Hematopoietic multipotent progenitor cell treated with erythropoietin and hydrocortisone succinate and interleukin-3 and kit ligand, for 17 days (in vitro differentiated cells): ENCODE measurements at regions not wholly inside any gene's neighbourhood (a gene's known extent, or its start where the extent isn't known, plus 50 kb on each side); places are given as distances from the start of the nearest gene placed in this dataset.
"Not testable (repeated sequence)": the region's sequence is repeated elsewhere in the genome, so short reads cannot be mapped to it uniquely, and the experiment has no call there.

Source experiments
- DNase-seq: peaks from one replicate; pipeline ENCODE4 v3.0.0-alpha.2; 2015; ENCODE audit warnings: low spot score

GRCh38 chr9:28120184-28120583 is 546.9 kb upstream of the C9orf72 start:
- DNase-seq = no peak

DNA sequence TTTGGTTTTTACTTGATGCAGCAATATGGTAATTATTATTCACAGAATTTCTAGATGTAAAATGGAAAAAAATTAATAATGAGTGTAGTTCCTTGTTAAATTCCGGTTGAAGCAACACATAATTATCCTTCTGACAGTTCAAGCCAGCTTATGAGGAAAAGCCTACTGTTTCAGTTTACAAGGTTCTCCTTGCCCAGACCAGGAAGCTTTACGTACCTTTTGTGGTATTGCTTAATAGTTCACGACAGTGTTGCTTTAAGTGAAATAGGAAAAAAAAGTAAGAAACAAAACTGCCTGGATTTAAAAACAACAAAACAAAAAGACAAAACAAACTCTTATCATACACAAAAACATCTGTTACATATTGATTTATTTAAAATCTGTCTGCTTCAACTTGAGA is 547.3 kb upstream of the C9orf72 start:
- DNase-seq = no peak

DNA sequence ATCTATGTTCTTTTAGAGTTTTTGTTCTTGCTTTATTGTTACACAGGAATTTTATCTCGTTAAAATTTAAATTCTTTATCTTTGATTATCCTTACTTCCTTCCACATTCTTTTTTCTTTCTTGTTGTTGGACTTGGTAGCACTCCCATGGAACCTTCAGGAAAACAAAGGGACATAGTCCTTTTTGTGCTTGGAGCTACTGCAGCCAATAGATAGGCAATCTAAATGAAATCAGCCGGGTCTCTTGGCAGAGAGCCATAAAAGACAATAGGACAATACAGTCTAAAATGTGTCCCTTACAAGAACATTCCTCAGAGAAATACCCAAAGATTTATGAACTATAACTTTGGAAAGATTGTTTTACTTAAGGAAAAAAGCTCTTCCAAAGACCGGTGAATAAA is 548.1 kb upstream of the C9orf72 start:
- DNase-seq = no peak

GRCh38 chr9:28124917-28125316 is 551.6 kb upstream of the C9orf72 start:
- DNase-seq = no peak

DNA sequence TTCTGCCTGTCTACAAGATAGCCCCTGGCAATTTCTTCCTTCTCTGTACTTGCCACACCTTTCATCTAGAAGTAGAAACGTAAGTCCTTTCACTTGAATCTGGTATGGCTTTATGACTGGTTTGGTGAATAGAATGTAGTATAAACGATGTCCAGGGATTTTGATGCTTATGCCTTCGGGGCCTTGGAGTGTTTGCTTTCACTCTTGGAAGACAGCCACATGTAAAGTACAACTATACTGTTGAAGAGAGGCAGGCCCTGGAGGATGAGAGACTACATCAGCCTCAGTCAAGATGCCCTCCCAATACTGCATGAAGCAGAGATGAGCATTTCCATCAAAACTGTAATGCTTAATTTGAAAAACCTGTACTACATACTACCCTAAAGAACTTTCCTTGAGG is 553.8 kb upstream of the C9orf72 start:
- no peak for DNase-seq

DNA sequence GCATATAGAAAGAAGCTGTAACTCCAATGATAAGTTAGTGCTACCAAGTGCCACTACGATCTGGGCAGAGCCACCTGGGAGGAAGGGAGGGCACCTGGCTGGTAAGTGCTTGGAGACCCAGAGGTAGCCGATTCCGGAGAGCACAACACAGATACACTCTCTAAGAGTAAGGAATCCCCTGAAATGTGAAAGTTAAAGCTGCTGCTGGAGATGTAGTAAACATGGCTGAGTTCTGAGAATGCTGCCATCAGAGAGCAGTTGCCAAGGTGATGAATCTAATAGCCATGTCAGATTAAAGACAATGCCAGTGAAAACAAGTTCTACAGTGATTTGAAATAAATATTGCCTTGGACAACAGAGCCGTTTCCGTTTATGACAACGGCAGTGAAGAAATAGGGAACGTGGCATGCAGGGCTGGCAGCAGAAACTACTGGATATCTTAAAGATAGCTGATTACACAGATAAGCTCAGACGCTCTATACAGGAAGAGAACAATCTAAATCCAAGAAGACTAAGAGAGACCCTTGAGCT is 561.2 kb upstream of the C9orf72 start:
- DNase-seq = no peak

GRCh38 chr9:28135549-28135948 is 562.3 kb upstream of the C9orf72 start:
- no peak for DNase-seq

DNA sequence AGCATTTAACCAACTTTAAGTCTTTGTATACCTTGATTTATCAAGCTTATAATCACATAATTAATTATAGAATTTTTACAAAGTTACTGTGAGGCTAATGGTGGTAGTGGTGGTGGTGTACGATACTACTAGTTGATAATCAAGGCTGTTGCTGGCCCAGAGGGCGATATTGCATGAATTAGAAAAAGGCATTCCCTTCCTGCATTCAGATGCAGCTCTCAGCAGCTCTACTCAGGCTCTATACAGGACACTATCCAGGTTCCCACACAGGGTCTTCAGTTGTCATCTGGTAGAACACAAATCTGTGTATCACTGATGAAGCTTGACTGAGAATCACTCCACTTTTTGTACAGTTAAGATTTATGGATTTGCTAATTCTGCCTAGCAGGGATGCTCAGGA is 562.8 kb upstream of the C9orf72 start:
- DNase-seq = no peak

DNA sequence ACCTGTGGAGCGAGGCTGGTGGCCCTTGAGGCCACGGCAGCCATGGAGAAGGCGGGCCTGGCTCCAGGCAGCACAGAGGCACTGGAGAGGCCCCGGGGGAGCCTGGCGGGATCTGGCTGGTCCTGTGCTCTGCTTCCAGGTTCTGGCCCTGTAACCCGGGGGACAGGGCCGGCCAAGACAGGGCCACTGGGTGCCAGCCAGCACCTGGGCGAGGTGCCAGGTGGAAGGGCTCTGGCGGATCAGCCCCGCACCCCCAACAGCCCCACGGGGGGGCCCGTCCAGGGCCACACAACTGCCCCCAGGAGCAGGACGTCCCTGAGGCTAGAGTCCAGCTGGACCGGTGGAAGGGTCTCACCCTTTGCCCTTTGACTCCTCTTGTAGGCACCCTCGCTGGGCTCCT is 574.1 kb upstream of the C9orf72 start:
- DNase-seq = not testable (repeated sequence)

- DNase-seq = not testable (repeated sequence)
These were observed 574.8 kb upstream of the C9orf72 start for GRCh38 chr9:28147923-28148597.

DNA sequence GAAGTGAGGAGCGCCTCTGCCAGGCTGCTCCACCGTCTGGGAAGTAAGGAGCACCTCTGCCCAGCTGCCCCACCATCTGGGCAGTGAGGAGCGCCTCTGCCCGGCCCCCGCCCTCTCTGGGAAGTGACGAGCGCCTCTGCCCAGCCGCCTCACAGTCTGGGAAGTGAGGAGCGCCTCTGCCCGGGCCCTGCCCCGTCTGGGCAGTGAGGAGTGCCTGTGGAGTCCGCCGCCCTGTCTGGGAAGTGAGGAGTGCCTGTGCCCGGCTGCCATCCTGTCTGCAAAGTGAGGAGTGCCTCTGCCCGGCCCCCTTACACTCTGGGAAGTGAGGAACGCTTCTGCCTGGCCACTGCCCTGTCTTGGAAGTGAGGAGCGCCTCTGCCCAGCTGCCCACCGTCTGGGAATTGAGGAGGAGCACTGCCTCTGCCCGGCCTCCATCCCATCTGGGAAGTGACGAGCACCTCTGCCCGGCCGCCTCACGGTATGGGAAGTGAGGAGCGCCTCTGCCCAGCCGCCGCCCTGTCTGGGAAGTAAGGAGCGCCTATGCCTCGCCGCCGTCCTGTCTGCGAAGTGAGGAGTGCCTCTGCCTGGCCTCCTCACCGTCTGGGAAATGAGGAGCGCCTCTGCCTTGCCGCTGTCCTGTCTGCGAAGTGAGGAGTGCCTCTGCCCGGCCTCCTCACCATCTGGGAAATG is 576.2 kb upstream of the C9orf72 start:
- not testable (repeated sequence) for DNase-seq

GRCh38 chr9:28155067-28155466 is 581.8 kb upstream of the C9orf72 start:
- no peak for DNase-seq

GRCh38 chr9:28155671-28156070 is 582.4 kb upstream of the C9orf72 start:
- DNase-seq = no peak

DNA sequence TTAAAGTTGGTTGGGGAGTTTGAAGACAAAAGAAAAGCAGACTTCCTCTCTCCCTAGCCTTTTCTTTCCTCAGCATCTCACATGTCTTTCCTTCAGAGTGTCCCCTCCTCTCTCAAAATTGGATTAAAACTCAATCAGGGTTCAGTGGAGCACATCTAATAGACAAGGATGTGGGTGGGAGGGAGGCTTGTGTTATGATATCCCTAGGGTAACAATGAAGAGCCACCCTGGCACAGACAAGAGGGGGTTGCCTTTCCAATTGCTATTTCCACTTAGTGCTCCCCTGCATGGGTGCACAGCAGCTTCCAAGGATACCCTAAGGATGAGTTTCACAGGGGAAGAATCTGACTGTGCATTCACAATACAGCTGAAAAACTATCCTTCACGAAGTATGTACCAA is 585.2 kb upstream of the C9orf72 start:
- DNase-seq = no peak

DNA sequence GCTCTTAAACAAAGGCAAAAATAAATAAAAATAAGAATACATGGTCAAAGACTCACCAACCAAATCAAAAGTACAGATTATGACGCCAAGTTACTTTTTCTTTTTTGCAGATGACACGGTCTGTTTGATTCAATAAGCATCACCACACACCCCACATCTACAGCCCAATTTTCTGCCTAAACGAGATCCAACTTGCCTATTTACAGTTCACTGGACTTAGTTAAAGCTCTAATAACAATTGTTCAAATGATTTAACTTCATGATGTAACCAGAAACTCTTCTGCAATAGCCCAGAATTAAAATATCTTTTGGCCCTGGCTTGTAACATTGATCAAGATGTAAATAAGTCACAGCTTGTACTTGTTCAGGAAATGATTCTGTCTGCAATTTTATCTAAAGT is 590.3 kb upstream of the C9orf72 start:
- no peak for DNase-seq

GRCh38 chr9:28166179-28166578 is 592.9 kb upstream of the C9orf72 start:
- no peak for DNase-seq

- DNase-seq = no peak
These were observed 603.9 kb upstream of the C9orf72 start for GRCh38 chr9:28177142-28177541.

- no peak for DNase-seq
These were observed 604.6 kb upstream of the C9orf72 start for GRCh38 chr9:28177925-28178324.

- no peak for DNase-seq
These were observed 606.6 kb upstream of the C9orf72 start for GRCh38 chr9:28179893-28180292.

- DNase-seq = no peak
These were observed 617.7 kb upstream of the C9orf72 start for GRCh38 chr9:28190981-28191380.

GRCh38 chr9:28197653-28198052 is 624.4 kb upstream of the C9orf72 start:
- DNase-seq = no peak

GRCh38 chr9:28203036-28203435 is 629.8 kb upstream of the C9orf72 start:
- DNase-seq = no peak

DNA sequence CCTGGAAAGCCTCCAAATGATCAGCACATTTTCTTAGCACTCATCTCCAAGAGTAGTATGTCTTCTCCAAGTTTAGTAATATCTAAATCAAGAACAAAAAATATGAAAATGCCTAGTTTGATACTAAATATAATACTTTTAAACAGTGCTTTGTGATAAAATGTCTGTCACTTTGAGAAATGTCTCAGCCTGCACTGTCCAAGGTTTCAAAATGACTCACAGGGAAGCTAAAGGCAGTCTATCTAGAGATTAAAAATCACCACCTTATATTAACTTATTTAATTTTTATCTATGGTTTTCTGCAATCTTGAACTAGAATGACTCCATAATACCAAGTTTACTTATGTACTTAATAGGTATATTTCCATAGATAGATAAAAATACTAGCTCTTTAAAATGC is 633.0 kb upstream of the C9orf72 start:
- no peak for DNase-seq

- DNase-seq = no peak
These were observed 634.4 kb upstream of the C9orf72 start for GRCh38 chr9:28207657-28208056.
